GM19328 (cell line): ENCODE measurements at regions not wholly inside any gene's neighbourhood (a gene's known extent, or its start where the extent isn't known, plus 50 kb on each side); places are given as distances from the start of the nearest gene placed in this dataset.
A peak's percentile ranks its signal among the peaks of the same experiment; 100 is the strongest.
"Not testable (repeated sequence)": the region's sequence is repeated elsewhere in the genome, so short reads cannot be mapped to it uniquely, and the experiment has no call there.

ENCODE experiments used
- ATAC-seq: cut with Tn5 transposase; IDR thresholded peaks from one replicate; pipeline ENCODE4 v1.9.1; 2021; ENCODE audit warnings: mild to moderate bottlenecking, moderate library complexity; ENCODE audit not compliant: unreplicated experiment

DNA sequence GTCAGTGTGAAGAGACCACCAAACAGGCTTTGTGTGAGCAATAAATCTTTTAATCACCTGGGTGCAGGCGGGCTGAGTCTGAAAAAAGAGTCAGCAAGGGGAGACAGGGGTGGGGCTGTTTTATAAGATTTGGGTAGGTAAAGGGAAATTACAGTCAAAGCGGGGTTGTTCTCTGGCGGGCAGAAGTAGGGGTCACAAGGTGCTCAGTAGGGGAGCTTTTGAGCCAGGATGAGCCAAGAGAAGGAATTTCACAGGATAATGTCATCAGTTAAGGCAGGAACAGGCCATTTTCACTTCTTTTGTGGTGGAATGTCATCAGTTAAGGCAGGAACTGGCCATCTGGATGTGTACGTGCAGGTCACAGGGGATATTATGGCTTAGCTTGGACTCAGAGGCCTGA lies 372.6 kb upstream of the MEX3C start:
- not testable (repeated sequence) for ATAC-seq

DNA sequence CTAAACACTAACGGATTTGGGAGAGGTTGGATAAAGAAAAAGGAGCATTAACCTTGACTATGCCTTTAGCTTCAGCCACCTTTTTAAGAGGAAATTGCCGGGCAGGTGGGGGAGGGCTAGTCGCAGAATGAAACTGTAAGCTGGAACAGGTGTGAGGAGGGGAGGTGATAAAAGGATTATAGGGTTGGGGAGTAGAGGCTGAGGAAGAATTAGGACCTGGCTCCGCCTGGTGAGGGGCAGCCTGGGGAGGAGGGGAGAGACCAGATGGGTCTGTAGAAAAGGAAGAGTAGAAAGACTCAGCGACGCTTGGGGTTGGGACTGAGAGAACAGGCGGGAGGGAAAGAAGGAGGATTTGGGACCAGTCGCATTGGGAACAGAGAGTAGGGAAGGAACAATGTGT lies 376.4 kb upstream of the MEX3C start:
- ATAC-seq, result not testable (repeated sequence)

DNA sequence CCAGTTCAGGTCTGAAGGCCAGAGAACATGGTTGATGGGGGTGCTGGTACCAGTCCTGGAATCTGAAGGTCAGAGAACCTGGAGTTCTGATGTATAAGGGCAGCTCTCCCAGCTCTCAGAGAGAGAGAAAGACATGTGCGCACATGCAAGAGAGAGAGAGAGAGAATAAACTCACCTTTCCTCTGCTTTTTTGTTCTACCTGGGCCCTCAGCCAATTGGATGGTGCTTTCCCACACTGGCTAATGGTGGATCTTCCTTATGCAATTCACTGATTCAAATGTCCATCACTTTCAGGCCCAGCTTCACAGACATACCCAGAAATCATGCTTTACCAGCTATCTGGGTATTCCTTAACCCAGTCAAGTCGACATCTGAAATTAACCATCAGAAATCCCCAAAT lies 377.7 kb upstream of the MEX3C start:
- ATAC-seq, result no peak

DNA sequence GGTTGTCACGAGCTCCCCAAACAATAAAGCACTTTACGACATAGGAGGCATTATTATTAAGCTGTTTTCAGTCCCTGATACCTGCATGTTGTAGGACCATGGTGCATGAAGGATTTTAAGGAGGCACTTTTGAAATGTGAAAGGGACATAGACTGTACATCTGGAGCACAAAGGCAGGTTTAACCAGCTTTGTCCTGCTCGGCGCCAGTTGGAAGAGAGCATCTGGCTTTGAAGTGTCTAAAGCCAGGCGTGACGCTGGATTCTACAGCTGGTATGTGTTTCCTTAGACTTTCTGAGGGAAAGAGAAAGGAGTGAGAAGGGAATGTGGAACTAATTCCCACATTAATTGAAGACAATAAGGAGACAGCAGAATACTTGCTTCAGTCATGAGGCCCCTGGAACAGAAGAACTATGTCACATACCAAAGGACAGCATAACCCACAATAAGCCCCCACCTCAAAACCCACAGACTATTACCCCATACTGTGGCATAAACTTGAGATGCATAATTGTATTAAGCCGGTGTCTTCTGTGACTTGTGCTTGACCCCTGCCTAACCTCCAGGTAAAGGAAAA lies 381.0 kb upstream of the MEX3C start:
- no peak for ATAC-seq

DNA sequence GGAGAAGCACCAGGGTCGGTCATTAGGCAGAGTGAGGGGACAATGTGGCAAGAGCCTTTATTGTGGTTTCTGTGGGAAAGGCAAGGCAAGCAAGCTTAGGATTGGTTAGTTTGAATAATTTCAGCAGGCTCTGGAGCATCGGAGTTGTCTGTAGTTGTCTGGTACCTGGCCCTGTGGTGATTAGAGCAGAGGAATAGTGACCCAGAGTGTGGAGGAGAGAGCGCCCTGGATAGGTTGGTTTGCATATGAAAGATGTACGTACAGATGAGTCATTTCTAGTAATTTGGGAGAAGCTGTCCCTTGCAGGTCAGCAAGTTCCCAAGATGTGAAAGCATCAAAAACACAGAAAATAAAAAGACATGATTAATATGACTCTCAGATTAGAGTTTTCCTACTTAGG lies 383.1 kb upstream of the MEX3C start:
- no peak for ATAC-seq

DNA sequence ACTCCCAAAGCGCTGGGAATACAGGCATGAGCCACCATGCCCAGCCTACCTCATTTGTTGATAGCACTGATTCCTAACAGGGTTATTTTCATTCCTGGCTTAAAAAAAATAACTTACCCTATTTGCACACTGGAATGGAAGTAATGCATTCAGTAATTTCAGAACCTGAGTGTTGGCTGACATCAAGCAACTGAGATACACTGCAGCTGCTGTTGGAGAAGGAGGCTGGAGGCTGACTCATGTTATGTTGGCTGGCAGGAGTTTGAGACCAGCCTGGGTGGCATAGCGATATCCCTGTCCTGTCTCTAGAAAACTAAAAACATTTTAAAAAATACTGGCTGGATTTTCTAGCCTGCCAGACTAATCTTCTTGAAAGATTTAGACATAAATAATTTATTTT lies 385.1 kb upstream of the MEX3C start:
- no peak for ATAC-seq

DNA sequence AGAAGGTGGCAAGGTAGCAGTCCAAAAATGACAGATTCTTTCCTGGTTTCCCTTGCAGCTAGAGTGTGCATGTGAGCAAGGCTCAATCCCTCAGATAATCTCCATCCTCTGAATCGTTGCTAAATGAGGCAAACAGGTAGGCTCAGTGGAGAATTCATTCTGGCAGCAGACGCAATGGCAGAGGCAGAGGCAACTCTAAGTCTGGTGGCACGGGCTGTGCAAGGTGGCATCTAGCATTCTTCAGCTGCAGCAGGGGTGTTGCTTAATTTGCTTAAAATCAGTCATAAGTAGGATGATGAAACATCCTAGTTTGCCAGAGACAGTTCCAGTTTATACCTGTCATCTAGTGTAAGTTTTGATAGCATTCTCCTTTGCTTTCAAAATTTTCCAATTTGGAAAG lies 391.1 kb upstream of the MEX3C start:
- ATAC-seq, result no peak

DNA sequence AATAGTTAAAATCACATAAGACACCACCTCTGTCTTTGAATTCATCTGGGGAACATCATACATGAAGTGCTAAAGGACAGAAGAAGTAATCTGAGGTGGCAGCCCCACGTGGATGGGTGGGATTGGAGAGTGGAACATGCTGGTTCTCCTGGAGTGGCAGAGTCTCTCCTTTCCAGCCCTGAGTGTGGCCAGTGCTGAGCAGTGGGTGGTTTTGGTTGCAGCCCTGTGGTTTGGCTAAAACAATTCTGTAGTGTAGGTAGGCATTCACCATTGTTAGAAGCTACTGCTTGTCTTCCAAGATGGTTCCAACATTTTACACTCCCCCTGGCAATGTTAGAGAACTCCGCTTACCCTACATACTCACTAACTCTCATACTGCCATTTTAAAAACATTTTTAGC lies 396.4 kb upstream of the MEX3C start:
- no peak for ATAC-seq

DNA sequence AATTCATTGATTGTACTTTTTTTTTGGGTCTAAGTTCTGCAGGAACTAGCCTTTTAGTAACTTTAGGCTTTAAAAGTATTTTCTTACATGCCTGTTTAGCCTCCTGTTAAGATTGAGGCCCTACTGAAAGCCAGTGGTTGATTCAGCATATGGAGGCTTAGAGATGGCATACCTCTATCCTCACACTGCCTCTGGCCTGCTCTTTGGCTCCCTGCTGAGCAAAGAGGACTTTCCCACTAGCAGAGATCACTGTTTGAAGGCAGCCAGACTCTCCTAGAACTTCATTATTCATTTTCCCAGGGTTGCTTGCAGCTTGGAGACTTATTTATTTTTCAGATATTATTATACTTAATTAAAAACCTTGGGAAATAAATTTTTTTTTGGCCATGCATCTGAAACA lies 405.6 kb upstream of the MEX3C start:
- no peak for ATAC-seq

DNA sequence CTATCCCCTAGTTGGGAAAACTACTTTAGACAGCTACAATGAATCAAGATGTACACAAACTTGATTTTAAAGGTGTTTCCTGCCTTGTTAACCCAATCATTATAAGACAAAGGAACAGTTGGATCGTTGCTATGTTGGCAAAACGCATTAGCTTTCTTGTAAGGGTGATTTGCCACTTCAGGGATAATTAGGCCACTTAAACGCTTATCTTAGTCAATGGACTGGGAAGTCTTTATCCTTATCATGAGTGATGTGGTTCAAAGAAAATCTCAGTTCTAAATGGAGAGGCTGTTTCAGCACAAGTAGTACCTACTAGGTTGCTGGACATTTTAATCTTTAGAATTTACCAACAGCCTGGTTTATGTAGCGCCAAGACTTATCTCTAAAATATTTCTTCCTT lies 406.1 kb upstream of the MEX3C start:
- no peak for ATAC-seq

DNA sequence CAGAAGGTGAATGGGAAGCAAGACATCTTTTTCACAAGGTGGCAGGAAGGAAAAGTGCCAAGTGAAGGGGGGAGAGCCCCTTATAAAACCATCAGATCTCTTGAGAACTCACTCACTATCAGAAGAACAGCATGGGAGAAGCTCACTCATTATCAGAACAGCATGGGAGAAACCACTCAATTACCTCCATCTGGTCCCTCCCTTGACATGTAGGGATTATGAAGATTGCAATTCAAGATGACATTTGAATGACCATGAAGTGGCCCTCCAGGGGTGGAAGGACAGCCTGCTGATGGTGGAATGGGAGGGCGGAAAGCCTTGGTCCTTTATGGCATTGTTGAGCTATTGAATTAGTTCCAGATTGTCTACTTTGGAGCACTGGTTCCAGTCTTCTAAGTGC lies 413.0 kb upstream of the MEX3C start:
- ATAC-seq, result no peak

DNA sequence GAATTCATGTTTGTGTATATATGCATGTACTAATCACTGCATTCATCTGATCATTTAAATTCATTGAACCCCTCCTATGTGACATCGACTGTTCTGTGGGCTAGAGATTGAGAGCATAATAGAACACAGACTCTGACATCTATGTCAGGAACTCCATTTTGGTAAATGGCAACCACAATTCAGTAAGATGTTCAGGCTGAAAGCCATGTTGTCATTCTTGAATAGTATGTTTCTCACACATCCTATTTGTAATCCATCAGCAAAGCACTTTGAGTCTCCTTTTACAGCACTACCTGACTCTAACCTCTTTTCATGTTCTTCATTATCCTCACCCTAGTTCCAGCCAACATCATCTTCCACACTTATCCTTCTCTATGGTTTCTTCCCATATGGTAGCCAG lies 413.8 kb upstream of the MEX3C start:
- no peak for ATAC-seq

DNA sequence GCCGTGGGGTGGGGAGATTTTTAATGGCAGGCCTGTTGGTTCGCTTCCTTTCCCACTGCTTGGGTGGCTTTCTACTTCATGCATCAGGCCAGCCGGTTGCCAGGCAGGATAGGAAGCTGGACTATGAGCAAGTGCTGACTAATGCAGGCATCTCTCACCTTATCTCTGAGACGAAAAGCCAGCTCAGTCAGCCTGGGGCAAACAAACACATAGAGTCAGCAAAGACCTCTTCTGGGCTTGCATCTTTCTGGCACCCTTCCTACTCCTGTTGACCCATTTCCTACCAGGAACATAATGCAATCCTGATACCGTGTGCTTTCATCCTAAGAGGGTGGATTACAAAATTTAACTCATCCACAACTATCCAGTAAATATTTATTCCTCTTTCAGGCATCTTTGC lies 416.6 kb upstream of the MEX3C start:
- ATAC-seq, result no peak

DNA sequence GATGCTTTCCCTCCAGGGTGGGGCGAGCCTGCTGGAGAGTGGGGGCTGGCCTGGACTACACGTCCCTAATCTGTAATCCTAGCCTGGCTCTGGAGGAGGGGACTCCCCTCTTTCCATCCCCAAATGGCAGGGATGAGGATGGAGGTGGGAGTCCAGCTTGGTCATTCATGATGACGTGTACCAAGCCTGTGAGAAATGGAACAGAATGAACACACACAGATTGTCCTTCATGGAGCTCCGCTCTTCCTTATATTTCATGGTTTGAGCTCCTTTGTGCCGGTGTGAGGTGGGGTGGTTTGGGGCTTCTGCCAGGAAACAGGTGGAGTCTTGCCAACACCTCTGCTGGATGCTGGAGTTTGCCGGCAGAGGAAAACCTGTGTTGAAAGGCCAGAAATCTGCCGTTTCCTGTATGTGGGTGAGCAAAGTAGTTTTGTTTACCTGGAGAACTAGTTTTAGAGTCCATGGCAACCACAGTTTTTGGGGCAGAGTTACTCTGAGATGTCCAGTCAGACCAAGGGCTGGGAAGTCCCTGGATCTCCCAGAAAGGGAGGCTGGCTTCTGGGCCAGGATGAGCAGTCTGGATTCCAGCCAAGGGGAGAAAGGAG lies 417.6 kb upstream of the MEX3C start:
- ATAC-seq, result no peak

DNA sequence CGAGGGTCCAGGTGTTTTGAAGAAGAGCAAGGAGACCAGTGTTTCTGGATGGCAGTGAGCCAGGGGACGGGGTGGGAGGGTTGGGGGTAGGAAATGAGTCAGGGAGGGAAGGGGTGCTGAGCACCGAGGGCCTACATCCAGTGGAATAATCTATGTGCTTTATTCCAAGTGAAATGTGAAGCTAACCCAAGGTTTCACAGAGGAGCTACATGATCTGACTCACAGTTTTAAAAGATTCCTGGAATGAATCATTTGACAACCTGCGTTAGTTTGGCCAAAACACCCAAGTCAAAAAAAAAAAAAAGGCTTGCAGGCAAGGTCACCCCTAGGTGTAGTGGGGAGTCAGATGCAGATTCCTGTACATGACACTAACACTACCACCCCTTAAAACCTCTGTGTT lies 419.7 kb upstream of the MEX3C start:
- ATAC-seq, result no peak

DNA sequence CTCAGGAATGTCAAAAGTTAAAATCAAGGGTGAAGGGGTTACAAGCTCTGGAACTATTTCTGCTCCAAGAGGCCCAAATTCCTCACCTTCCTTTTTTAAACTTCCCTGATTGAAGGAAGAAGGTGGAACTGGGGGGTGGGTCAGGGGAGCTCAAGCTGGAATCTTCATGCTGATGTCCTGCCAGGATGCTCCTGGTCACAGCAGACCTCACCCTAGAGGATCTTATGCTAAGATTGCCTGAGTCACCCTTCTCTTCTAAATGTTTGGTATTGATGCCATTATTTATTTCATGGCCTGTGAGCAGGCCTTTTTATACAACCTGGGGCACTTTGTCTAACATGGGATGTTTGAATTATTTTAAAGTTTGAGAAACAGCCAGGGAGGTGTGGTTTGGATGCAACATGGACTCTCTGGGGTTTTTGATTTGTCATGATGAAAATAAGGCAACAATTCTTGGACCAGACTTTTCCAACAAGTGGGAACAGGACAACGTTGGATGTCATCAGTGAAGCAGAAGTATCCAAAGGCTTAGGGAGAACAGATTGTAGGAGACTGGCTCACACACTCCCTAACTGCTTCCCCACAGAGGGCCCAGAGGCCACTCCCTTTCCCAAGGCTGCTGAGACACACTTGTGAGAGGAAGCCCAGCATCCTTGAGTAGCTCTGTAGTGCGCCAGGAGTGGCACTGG lies 420.2 kb upstream of the MEX3C start:
- ATAC-seq, result no peak

DNA sequence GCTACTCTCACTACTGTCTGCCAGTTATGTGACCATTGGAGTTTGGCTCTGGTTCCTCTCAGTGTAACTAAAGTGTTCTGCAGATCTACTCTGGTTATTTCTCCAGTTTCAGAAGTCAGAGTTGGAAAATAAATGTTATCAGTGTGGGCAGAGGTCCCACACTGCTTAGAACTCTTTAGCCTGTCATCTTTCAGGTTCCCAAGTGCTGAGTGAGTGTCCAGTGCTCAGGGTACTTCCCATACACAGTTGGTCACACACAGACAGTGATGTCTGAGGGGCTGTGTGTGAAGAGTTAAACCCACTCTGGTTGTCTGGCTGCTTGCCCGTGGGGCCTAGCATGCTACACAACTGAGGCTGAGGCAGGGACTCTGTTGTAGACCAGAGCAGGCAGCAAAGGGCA lies 421.8 kb upstream of the MEX3C start:
- ATAC-seq, result no peak

DNA sequence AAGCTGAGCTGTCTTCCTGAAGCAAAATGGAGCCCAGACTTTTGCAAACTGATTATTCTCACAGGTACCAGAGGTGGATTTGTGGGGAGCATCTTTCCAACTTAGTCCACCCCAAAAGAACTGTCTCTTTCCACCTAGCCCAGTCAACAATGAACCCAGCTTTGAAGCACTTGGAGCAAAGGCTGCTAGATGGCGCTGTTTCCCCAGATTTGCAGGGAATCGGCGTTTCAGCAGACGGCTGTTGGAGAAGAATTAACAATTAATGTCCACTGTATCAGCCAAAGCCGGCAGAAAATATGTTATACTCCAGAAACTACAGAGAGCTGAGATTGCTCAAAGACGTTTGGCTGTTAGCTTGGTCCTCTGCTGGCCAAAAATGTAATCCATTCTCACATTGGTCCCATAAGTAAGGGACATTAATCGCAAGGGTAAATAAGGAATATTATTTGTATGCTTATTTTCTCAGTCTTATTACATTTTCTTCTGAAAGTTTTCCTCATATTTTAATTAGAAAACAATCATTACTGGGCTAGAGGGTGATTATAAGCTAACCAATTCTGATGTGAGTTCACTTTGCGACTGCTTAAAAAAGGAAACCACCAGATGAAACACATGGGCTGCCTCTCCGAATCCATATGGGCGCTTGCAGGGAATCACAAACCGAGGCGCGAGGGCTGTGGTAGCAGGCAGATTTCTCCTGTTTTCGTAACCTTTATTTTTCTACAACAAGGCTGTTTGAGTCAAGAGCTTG lies 423.8 kb upstream of the MEX3C start:
- ATAC-seq, result peak; percentile 54

DNA sequence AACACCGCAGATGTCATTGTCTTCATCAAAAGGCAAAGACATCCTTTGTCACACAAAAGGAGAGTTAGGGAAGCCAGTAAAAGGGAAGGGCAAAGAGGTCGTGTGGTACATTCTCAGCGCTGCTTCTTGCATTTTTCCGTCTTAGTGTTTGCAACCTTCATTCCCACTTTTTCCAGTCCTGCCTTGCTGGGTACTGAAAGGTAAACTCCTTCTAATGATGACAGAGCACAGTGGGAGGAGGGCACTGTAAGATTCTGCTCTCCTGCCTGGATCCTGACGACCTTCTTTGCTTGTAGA lies 424.3 kb upstream of the MEX3C start:
- no peak for ATAC-seq

DNA sequence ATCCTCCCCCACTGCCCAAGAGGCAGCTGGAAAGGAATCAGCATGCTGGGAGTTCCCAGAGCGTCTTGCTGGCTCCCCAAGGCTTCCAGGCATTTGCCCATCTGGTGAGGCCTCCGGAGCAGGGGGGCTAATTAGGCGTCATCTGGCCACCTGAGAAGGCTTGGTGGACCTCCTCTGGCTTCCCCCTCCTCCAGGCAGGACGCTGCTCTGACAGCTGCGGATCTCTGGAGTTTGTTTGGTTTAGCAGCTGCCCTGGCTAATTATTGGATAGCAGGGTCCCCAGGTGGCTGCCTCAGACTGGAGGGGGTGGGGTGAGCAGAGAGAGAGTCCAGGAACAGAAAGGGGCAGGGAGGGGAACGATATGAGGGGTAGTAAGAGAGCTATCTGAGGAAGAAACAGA lies 425.2 kb upstream of the MEX3C start:
- ATAC-seq, result no peak

DNA sequence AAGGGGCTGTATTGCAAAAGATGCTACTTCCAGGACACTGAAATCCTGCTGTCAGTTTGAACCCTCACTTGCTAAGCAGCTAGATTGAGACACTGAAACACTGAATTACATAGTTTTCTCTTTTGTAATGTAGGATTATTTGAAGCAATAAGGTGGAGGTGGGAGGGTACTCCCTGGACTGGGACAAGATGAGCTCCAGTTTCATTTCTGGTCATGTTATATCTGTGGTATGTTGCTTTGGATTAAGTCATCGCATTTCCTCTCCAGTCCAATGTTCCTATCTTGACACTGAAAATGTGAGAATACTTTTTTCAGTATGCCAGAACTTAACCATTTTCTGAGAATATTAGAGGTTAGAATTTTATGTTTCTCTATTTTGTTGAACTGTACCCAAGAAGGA lies 426.2 kb upstream of the MEX3C start:
- no peak for ATAC-seq

DNA sequence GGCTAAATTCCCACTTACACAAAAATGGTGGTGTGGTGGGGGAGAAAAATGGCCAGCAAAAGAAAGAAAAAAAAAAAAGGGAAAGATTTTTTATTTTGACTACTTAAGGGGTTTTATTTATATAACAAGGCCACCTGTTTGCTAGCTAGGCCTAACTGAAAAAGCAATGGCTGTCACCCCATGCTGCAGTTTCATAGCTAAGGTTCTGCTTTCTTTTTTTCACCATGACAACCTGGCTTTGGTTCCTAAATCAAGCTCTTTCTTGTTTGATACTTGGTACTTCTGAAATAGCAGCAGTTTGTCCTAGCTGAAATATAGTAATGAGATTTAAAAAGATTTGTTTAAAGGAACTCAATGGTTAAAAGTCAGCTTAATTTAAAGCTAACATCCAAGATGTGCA lies 433.2 kb upstream of the MEX3C start:
- peak; percentile 70 for ATAC-seq
